ENCODE measurements at regions not wholly inside any gene's neighbourhood (a gene's known extent, or its start where the extent isn't known, plus 50 kb on each side); places are given as distances from the start of the nearest gene placed in this dataset.

DNA sequence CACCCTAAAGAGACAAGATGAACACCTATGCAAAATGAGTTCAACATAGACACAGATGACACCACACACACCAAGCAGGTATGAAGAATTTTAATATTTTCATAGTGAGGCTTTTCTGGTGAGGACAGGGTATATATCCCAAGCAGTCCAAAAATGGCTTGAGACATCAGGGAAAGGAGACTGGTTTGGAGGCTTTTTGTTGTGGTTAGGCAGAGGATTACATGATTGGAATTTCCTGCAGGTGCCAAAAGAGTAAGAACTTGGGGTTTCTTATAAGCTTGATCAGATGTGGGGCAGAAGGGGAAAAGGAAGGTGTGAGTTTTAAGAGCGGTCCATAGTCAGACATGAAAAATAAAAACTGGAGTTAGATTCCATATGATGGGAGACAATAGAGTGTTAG lies 420.8 kb upstream of the SLITRK1 start:
- TF ChIP-seq, protein P1, sequence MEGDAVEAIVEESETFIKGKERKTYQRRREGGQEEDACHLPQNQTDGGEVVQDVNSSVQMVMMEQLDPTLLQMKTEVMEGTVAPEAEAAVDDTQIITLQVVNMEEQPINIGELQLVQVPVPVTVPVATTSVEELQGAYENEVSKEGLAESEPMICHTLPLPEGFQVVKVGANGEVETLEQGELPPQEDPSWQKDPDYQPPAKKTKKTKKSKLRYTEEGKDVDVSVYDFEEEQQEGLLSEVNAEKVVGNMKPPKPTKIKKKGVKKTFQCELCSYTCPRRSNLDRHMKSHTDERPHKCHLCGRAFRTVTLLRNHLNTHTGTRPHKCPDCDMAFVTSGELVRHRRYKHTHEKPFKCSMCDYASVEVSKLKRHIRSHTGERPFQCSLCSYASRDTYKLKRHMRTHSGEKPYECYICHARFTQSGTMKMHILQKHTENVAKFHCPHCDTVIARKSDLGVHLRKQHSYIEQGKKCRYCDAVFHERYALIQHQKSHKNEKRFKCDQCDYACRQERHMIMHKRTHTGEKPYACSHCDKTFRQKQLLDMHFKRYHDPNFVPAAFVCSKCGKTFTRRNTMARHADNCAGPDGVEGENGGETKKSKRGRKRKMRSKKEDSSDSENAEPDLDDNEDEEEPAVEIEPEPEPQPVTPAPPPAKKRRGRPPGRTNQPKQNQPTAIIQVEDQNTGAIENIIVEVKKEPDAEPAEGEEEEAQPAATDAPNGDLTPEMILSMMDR (IDR thresholded peaks at IDR 0.05 in 4 of 5, conservative IDR thresholded peaks at IDR 0.05 in 1 of 5) = no peak
- TF ChIP-seq POLR2A (IDR thresholded peaks at IDR 0.05) = no peak
